ENCODE measurements at regions not wholly inside any gene's neighbourhood (a gene's known extent, or its start where the extent isn't known, plus 50 kb on each side); places are given as distances from the start of the nearest gene placed in this dataset.

GRCh38 chr2:177119099-177119498 is 93.5 kb upstream of the HNRNPA3 start:
- TF ChIP-seq, protein P1, sequence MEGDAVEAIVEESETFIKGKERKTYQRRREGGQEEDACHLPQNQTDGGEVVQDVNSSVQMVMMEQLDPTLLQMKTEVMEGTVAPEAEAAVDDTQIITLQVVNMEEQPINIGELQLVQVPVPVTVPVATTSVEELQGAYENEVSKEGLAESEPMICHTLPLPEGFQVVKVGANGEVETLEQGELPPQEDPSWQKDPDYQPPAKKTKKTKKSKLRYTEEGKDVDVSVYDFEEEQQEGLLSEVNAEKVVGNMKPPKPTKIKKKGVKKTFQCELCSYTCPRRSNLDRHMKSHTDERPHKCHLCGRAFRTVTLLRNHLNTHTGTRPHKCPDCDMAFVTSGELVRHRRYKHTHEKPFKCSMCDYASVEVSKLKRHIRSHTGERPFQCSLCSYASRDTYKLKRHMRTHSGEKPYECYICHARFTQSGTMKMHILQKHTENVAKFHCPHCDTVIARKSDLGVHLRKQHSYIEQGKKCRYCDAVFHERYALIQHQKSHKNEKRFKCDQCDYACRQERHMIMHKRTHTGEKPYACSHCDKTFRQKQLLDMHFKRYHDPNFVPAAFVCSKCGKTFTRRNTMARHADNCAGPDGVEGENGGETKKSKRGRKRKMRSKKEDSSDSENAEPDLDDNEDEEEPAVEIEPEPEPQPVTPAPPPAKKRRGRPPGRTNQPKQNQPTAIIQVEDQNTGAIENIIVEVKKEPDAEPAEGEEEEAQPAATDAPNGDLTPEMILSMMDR (IDR thresholded peaks at IDR 0.05), result no peak
- no peak overlapping the region for H3K27ac ChIP-seq
- DNase-seq (ENCODE audit: low spot score), result no peak

DNA sequence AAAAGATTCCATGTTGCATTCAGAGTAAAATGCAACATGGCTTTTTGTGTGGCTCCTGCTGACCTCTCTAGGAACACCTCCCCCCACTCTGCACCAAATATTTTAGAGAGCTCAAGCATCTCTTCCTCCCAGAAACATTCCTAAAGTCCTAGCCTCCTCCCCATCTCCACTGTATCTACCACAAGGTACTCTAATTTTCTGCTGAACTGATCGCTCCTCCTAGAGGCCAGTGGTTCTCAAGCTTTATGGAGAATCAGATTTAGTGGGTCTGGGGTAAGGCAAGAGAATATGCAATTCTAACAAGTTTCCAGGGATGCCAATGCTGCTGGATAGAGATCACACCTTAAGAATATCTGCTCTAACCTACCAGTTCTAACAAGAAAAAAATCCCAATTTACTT is 89.5 kb upstream of the HNRNPA3 start:
- H3K27ac ChIP-seq, result no peak overlapping the region
- H3K4me1 ChIP-seq, result no peaks in the 10 kb centered on the region
- no peak for DNase-seq (ENCODE audit: low spot score)
- H3K36me3 ChIP-seq, result no peaks in the 10 kb centered on the region
- no peaks in the 10 kb centered on the region for H3K27me3 ChIP-seq
- H3K9me3 ChIP-seq, result no peaks in the 10 kb centered on the region
- TF ChIP-seq, protein P1 (IDR thresholded peaks at IDR 0.05), result no peak
- H3K4me3 ChIP-seq, result no peak overlapping the region

More at GRCh38 chr2:177119099-177119498, 93.5 kb upstream of the HNRNPA3 start:
- no peaks in the 10 kb centered on the region for H3K36me3 ChIP-seq
- no peaks in the 10 kb centered on the region for H3K9me3 ChIP-seq
- no peak overlapping the region for H3K4me3 ChIP-seq
- H3K4me1 ChIP-seq, result no peaks in the 10 kb centered on the region
- no peaks in the 10 kb centered on the region for H3K27me3 ChIP-seq

GRCh38 chr2:177124371-177124770 is 88.2 kb upstream of the HNRNPA3 start:
- TF ChIP-seq, protein P1 (IDR thresholded peaks at IDR 0.05), result no peak
- no peak overlapping the region for H3K27ac ChIP-seq
- H3K36me3 ChIP-seq, result no peaks in the 10 kb centered on the region
- no peak for DNase-seq (ENCODE audit: low spot score)
- H3K4me1 ChIP-seq, result no peaks in the 10 kb centered on the region
- no peak overlapping the region for H3K4me3 ChIP-seq
- H3K9me3 ChIP-seq, result no peaks in the 10 kb centered on the region
- H3K27me3 ChIP-seq, result no peaks in the 10 kb centered on the region

DNA sequence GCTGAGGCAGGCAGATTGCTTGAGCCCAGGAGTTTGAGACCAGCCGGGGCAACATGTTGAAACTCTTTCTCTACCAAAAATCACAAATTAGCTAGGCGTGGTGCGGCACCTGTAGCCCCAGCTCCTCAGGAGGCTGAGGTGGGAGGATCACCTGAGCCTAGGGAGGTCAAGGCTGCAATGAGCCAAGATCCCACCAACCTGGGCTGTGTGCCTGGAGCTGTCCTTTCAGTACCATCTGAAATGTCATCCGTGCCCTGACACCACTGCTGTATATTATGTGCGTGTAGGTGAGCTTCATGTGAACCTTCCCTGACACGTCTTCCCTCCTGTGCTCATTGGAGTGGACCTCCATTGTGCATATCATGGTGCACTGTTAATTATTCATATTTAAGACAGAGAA is 84.8 kb upstream of the HNRNPA3 start:
- H3K36me3 ChIP-seq, result no peaks in the 10 kb centered on the region

GRCh38 chr2:177129610-177130009 is 83.0 kb upstream of the HNRNPA3 start:
- Histone ChIP-seq H3K36me3 (no peaks in the 10 kb centered on the region), H3K4me1 (no peaks in the 10 kb centered on the region), H3K4me3 (no peak overlapping the region), H3K27me3 (no peaks in the 10 kb centered on the region), H3K9me3 (no peaks in the 10 kb centered on the region), H3K27ac (no peak overlapping the region)
- DNase-seq (ENCODE audit: low spot score), result no peak
- TF ChIP-seq, protein P1 (IDR thresholded peaks at IDR 0.05), result no peak

More for the DNA sequence above, 84.8 kb upstream of the HNRNPA3 start:
- H3K9me3 ChIP-seq, result no peaks in the 10 kb centered on the region
- TF ChIP-seq, protein P1 (IDR thresholded peaks at IDR 0.05), result no peak
- H3K27me3 ChIP-seq, result no peaks in the 10 kb centered on the region
- no peak overlapping the region for H3K4me3 ChIP-seq
- H3K4me1 ChIP-seq, result no peaks in the 10 kb centered on the region
- no peak overlapping the region for H3K27ac ChIP-seq
- DNase-seq (ENCODE audit: low spot score), result no peak

DNA sequence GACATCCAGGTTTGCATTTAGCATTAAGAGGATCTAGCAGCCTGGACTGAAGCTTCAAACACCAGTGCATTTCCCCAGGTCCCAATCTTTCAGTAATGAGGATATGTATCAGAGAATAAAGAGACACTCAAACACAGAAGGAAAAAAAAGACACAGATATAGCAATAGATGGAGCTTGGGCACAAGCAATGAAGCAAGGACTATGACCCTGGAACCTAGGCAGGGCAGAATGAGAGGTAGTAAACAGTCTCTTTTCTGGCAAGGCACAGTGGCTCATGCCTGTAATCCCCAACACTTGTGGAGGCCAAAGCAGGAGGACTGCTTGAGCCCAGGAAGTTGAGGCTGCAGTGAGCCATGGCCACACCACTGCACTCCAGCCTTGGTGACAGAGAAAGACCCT is 80.7 kb upstream of the HNRNPA3 start:
- no peaks in the 10 kb centered on the region for H3K27me3 ChIP-seq
- no peaks in the 10 kb centered on the region for H3K4me1 ChIP-seq
- no peaks in the 10 kb centered on the region for H3K36me3 ChIP-seq
- H3K9me3 ChIP-seq, result no peaks in the 10 kb centered on the region
- H3K27ac ChIP-seq, result no peak overlapping the region
- no peak overlapping the region for H3K4me3 ChIP-seq
- DNase-seq (ENCODE audit: low spot score), result no peak
- TF ChIP-seq, protein P1 (IDR thresholded peaks at IDR 0.05), result no peak
